ENCODE measurements at regions not wholly inside any gene's neighbourhood (a gene's known extent, or its start where the extent isn't known, plus 50 kb on each side); places are given as distances from the start of the nearest gene placed in this dataset.

GRCh38 chr13:74528734-74529513 lies 394.7 kb upstream of the KLF12 start:
- POLR2A ChIA-PET (ENCODE audit: low non-redundant PET), result no interaction called here
- no peak overlapping the region for H3K4me3 ChIP-seq (ENCODE audit: low read depth, low read length, poor library complexity, severe bottlenecking)
- no peaks in the 10 kb centered on the region for H3K36me3 ChIP-seq (ENCODE audit: insufficient read depth, low read length, poor library complexity, severe bottlenecking)
- H3K9me3 ChIP-seq (ENCODE audit: low read depth, low read length, poor library complexity, severe bottlenecking), result no peaks in the 10 kb centered on the region
- no peak overlapping the region for H3K27ac ChIP-seq (ENCODE audit: low read depth, low read length, poor library complexity, severe bottlenecking)
- CTCF ChIA-PET, result no interaction called here
- no peak for DNase-seq (ENCODE audit: low spot score)
- no peaks in the 10 kb centered on the region for H3K27me3 ChIP-seq (replicated peaks; ENCODE audit: insufficient read depth, low read depth, low read length, poor library complexity)
- TF ChIP-seq EZH2 (IDR thresholded peaks at IDR 0.05; ENCODE audit: borderline replicate concordance, low read depth, low read length, poor library complexity, severe bottlenecking) (no peak), CTCF (conservative IDR thresholded peaks at IDR 0.05; ENCODE audit: low read depth, low read length) (no peak)
- intact Hi-C loops (cut with micrococcal nuclease; ENCODE audit: unreplicated experiment), result no loop called here
- BruUV-seq (replicated peaks), result no TSS peak
- H3K4me1 ChIP-seq (ENCODE audit: insufficient read depth, low read length, poor library complexity, severe bottlenecking), result no peaks in the 10 kb centered on the region

GRCh38 chr13:74523057-74523456 lies 388.9 kb upstream of the KLF12 start:
- BruUV-seq (replicated peaks), result no TSS peak
- intact Hi-C loops (cut with micrococcal nuclease; ENCODE audit: unreplicated experiment), result no loop called here
- no peaks in the 10 kb centered on the region for H3K27me3 ChIP-seq (replicated peaks; ENCODE audit: insufficient read depth, low read depth, low read length, poor library complexity)
- CTCF ChIA-PET, result no interaction called here
- H3K4me1 ChIP-seq (ENCODE audit: insufficient read depth, low read length, poor library complexity, severe bottlenecking), result no peaks in the 10 kb centered on the region
- H3K36me3 ChIP-seq (ENCODE audit: insufficient read depth, low read length, poor library complexity, severe bottlenecking), result no peaks in the 10 kb centered on the region
- DNase-seq (ENCODE audit: low spot score), result no peak
- H3K9me3 ChIP-seq (ENCODE audit: low read depth, low read length, poor library complexity, severe bottlenecking), result no peaks in the 10 kb centered on the region
- H3K27ac ChIP-seq (ENCODE audit: low read depth, low read length, poor library complexity, severe bottlenecking), result no peak overlapping the region
- H3K4me3 ChIP-seq (ENCODE audit: low read depth, low read length, poor library complexity, severe bottlenecking), result no peak overlapping the region
- TF ChIP-seq EZH2 (IDR thresholded peaks at IDR 0.05; ENCODE audit: borderline replicate concordance, low read depth, low read length, poor library complexity, severe bottlenecking) (no peak), CTCF (conservative IDR thresholded peaks at IDR 0.05; ENCODE audit: low read depth, low read length) (no peak)
- POLR2A ChIA-PET (ENCODE audit: low non-redundant PET), result no interaction called here

DNA sequence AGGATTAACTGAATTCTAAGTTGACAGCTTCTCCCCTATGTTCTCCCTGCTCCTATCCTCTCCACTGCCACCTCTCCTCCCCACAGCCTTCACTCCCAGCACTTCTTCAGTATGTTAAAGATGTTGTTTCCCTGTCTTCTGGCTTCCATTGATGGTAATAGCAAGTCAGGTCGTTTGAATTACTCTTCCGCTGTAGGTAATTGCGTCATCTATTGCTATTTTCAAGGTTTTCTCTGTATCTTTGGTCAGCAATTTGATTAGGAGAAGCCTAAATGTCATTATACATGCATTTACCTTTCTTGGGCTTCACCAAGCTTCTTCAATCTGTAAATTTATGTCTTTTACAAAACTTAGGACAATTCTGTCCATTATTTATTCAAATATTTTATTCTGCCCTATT lies 377.3 kb upstream of the KLF12 start:
- TF ChIP-seq CTCF (conservative IDR thresholded peaks at IDR 0.05; ENCODE audit: low read depth, low read length), result no peak
- no peak for TF ChIP-seq EZH2 (IDR thresholded peaks at IDR 0.05; ENCODE audit: borderline replicate concordance, low read depth, low read length, poor library complexity, severe bottlenecking)
- Histone ChIP-seq H3K36me3 (ENCODE audit: insufficient read depth, low read length, poor library complexity, severe bottlenecking) (no peaks in the 10 kb centered on the region), H3K4me3 (ENCODE audit: low read depth, low read length, poor library complexity, severe bottlenecking) (no peak overlapping the region), H3K9me3 (ENCODE audit: low read depth, low read length, poor library complexity, severe bottlenecking) (no peaks in the 10 kb centered on the region), H3K27me3 (replicated peaks; ENCODE audit: insufficient read depth, low read depth, low read length, poor library complexity) (no peaks in the 10 kb centered on the region), H3K4me1 (ENCODE audit: insufficient read depth, low read length, poor library complexity, severe bottlenecking) (no peaks in the 10 kb centered on the region), H3K27ac (ENCODE audit: low read depth, low read length, poor library complexity, severe bottlenecking) (no peak overlapping the region)
- CTCF ChIA-PET, result no interaction called here
- BruUV-seq (replicated peaks), result no TSS peak
- POLR2A ChIA-PET (ENCODE audit: low non-redundant PET), result no interaction called here
- intact Hi-C loops (cut with micrococcal nuclease; ENCODE audit: unreplicated experiment), result no loop called here
- DNase-seq (ENCODE audit: low spot score), result no peak
